COR-L47 (cell line): ENCODE measurements at regions not wholly inside any gene's neighbourhood (a gene's known extent, or its start where the extent isn't known, plus 50 kb on each side); places are given as distances from the start of the nearest gene placed in this dataset.

Experiments
- DNase-seq: peaks from one replicate; lab custom pipeline; 2025; lab: John Stamatoyannopoulos, UW

DNA sequence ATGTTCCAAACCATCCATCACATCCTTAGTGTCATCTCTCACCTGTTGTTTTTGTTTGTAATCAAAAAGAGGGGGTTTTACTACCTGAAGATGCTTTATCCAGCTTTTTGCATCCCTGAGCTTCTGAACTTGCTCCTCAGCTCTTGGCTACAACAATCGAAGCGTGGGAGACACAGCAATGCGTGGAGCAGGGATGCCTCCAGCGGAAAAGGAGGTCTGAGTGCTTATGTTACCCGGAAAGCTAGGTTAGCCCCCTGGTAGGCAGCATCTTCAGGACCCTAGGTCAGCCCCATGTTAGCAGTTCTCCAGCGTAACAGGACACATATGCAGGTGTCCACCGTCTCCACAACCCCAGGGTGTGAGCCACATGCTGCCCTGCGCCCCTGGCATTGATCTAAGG is 141.5 kb downstream of the RRAGC start:
- no peak for DNase-seq

DNA sequence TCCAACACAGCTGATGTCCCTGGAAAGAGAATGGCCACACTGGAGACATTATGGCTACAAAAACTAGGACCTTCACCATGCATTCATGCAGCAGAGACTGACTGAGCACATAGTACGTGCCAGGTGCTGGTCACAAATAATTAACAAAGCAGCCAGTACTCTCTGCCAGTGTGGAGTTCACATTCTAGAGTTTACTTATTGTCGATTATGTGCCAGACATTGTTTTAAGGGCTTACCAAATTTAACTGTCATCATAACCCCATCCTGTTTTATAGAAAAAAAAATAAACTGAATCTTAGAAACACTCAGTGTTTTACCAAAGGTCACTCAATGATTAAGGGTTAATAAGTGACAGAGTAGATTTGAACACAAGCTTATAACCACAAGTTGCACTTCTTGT is 143.3 kb downstream of the RRAGC start:
- no peak for DNase-seq

DNA sequence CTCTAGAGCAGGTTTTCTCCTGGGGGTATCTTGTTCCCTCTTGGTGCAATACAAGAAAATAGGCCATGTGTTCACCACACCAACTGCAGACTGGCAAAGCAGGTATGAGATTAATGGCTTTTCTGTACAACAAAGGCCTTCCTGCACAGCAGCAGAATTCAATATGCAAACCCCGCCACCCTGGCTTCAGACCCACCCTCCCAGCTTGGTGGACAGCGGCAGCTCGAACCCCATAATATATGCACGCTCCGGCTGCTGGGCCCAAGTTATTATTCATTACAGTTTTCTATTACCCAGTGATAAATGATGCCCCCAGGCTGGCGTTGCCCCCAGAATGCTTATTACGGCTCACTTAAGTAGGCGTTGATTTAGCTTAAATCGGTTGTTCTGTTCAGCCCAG is 144.2 kb downstream of the RRAGC start:
- DNase-seq = no peak

DNA sequence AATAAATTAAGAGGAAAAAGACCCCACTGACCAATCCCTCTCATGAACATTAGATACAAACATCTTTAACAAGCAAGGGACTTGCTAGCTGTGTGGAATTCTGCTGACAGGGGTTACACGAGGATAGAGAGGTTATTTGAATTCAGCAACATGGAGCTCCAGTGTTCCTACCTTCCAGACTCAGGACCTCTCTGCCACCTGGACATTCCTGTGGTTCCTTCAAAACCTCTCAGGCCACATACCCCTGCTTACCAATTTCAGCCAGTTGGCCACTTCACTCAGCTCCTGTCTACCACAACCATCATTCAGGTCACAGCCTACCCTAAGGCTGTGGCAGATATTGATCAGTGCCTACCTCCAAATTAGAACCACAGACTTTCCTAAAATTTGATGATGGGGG is 147.5 kb downstream of the RRAGC start:
- no peak for DNase-seq

DNA sequence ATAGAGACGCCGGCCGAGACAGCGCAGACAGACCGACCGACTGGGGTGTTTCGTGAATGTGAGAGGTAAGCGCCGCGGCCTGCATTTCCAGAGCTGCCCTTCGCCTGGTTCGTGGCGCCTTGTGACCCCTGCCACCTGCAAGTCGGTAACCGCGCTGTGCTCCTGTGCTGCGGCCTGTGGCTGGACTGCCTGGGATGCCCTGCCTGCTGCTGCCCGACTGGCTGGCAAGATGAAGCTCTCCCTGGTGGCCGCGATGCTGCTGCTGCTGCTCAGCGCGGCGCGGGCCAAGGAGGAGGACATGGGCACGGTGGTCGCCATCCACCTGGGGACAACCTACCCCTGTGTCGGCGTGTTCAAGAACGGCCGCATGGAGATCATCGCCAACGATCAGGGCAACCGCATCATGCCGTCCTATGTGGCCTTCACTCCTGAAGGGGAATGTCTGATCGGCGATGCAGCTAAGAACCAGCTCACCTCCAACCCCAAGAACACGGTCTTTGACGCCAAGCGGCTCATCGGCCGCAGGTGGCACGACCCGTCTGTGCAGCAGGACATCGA is 150.8 kb downstream of the RRAGC start:
- no peak for DNase-seq

DNA sequence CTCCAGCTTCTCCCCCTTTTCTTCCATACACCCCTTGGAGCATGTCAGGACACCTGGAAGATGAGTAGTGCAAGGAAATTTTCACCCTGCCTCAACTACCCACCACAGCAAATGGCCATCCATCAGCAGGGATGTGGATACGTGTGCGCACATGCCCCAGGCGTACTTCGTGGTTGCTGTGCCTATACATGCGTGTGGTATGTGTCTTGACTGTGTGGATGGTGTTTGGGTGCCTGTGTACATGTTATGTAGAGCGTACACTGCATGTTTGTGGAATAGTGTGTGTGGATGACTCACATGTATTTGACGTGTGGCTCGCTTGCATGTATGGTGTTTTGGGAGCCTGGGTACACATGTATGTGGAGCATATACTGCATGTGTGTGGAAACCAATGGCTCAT is 158.5 kb downstream of the RRAGC start:
- no peak for DNase-seq

DNA sequence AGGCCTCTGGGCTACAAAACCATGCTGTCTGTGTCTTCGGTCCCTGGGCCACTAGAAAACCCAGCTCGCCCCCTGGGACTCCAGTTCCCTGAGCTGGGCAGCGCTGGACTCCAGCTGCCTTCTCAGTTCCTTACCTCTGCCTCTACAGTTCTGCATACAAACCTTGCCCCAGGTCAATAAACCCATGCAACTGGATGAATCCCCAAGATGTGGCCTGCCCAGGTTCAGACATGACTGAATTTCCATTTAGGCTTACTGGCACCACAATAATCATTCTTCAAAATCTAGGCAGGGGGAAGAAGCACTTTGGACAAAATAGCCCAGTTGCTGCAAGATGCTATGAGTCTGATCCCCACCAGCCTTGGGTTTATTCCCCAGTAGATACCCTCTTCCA is 159.5 kb downstream of the RRAGC start:
- no peak for DNase-seq

DNA sequence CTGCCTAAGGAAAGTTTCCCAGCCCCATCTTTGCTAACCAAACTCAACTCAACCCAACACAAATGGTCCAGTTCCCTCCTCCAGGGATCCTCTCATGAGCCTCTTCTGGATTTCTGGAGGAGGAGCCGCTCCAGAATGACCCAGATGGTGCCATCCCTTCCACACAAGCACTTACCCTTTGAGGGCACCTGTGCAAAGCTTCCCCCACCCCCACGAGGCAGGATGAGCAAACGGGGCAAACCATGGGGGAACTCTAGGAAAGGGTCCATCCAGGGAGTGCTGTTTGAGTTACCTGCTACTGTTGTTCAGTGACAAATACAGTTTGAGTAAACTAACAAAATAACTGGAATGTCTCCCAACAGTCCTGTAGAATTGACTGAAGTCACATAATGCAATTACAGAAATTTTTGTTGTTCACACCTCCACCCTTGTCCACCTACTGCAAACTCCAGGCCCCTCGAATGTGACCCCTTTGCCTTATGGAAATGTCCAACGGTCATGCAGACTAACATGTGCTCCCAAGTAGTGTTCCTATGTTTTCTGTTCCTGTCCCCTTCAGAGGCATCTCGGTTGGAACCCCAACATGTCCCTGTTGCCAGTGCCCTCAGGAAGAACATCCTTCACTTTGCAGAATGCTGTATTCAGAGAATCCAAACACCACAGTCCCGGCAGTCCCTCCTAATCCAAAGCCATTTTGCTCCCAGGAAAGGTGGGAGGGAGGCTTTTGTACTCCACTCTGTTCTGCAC is 160.1 kb downstream of the RRAGC start:
- DNase-seq = no peak

DNA sequence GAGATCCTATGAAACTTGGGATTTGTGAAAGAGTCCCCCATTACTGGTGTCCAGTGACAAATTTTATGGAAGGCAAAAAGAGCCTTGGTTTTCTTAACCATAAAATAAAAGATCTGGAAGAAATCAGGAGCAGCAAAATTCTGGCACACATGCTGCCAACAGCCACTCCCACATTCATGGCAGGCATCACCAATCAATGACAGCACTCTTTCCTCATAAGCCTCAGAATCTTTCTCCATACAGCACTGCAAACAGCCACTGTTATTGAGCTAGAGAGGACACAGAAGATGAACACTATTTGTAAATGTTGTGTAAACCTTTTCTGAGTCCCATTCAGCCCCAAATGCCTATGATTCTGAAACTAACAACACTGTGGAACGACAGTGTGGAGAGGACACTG is 162.2 kb downstream of the RRAGC start:
- DNase-seq = no peak

DNA sequence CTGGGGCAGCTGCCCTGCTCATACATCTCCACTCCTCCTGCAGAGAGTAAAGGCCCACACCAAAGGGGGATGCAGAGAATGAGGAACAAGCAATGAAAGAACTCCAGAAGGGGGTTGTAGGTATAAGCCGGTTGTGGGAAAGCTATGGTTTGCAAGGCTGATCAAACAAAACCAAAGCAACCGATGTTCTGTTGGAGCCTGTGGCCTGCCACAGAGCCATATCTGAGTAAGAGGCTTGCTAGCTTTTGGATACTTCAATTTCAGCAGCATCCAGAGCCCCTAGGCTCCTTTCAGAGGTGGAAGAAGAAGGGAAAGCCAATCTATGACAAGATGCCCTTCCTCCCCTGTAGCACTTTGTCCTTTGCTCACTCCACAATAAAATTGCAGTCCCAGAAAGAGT is 163.2 kb downstream of the RRAGC start:
- no peak for DNase-seq

DNA sequence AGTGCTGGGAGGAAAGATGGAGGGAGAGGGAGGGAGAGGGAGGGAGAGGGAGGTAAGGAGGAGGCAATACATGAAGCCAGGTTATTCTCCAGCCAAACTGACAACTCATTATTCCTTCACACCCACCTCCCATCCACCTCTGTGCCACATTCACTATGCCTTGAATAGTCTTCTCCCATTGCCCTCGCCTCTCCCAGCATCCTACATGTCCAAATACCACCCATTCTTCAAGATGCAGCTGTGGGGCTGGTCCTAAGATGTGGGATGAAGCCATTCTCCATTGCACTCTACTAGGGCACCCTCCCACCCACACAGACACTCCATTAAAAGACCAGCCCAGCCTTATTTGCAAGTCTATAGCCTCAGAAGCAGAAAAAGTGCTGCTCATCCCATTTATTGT is 165.8 kb downstream of the RRAGC start:
- no peak for DNase-seq

DNA sequence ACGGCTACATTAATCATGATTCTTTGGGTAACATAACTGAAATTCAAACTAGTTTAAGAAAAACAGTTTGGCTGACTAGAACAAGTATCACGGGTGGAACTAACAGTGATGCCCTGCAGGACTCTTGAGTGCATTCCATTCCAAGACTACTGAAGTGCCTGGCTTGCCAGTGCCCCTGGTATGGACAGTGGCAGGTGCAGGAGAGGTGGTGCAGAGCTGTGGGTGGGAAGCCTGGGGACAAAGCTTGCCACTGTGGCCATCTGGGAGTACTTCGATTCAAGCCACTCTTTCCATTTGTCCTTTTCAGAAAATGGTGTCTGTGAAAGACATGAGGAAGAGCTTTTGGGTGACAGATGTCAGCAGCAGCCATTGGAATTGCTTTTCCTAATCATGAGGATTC is 166.5 kb downstream of the RRAGC start:
- no peak for DNase-seq

DNA sequence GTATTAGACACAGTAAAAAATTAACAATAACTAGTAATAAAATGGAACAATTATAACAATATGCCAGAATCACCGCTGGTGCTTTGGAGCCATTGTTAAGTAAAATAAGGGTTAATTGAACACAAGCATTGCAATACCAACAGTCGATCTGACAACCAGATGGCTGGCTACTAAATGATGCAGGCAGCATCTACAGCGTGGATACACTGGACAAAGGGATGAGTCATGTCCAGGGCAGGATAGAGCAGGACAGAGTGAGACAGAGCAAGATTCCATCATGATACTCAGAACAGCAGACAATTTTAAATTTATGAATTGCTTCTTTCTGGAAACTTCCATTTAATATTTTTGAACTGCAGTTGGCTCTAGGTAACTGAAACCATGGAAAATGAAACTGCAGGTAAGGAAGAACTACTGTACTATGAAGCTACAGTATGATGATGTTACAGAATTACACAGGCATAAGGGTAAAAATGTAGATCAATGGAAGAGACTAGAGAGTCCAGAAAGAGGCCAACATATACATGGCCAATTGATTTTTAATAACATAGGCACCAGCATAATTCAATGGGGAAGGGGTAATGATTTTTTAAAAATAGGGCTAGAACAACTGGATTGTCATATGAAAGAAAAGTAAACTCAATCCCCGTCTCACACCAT is 168.7 kb downstream of the RRAGC start:
- no peak for DNase-seq

DNA sequence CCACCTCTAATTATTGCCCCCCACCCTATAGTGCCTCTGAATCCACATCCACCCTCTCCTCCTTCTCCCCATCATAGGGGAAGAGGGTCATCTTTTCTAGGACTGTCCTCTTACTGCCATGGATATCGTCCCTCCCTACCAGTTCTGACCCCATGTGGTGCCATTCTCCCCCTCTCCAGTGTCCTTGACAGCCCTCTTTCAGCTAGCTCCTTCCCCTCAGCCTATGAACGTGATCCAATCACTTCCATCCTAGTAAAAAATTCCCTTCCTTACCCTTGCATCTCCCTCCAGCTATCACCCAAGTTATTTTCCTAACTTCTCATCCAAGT is 172.7 kb downstream of the RRAGC start:
- DNase-seq = no peak

DNA sequence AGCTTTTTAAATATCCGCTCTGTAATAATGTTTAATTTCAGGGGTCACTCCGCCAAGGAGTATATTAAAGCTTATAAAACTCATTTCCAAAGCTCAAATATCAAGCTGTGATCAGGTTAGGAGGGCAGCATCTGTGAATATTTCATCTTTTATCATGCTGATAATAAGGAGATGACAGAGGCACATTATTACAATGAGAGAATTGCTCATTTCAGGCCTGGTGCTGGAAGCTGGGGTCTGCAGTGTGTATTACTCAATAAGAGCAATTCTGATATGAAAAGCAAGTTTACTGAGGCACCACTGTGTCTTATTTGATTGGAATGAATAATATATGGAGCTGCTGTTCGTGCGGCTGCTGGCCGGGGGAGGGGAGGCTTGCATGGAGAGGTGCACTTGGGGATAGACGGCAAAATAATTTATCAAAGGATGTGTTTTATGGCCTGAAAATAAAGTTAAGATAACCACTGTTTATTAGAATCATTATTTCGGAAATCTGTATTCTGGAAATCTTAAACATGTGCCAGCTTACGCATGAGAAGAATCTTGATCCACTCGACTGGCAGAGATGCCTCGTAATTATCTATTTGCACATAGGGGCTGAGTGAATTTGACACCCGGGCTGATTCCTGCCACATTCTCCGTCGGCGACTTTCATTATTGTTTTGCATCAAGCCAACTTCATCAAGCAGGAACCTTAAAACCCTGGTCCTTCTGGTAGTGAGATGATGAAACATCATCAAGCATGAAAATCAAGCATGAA is 173.2 kb downstream of the RRAGC start:
- no peak for DNase-seq

DNA sequence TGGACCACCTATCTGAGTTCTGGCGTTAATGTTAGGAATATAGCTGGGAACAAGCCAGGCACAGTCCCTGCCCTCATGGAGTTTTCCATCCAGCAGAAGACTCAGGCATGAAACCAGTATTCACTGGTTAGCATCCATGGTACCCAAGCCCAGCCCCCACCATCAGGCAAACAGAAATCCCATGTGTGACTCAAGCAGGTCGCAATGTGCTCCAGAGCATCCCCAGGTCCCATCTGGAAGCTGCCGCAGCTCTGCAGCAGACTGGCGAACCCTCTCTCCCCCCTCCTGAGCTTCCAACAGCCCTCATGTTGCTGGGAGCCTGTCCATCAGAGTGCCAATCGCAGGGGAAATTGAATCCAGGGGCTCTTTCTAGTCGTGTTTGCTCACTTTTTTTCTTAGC is 174.2 kb downstream of the RRAGC start:
- no peak for DNase-seq

DNA sequence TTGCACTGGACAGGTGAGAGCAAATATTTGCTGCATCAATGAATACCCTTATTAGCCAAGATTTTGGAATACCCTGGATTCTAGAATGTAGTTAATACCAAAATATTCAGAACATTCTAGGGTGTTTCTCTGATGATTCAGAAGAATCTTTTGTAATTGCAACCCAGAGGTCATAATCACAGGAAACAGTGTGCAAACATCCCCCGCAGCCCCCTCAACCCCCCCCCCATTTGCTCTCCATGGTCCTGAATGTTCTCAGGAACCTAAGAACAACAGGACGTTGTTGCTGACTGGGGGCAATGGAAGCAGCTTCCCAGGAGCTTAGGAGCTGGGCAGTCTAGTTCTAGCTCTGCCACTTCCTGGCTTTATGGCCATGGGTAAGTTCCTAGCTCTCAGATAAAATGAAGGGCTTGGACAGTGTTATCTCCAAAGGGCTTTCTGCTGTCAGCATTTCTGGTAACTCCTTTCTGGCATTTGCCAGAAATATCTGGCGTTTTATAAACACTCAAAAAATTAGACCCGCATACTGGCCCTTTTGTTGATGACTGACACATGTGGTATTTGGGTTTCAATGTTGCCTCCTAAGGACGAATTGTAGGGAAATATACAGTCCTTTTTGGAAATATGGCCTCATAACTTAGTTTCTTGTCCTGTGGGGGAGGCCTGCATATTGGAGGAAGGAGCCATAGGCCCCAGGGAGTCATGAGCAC is 178.6 kb downstream of the RRAGC start:
- DNase-seq = no peak

DNA sequence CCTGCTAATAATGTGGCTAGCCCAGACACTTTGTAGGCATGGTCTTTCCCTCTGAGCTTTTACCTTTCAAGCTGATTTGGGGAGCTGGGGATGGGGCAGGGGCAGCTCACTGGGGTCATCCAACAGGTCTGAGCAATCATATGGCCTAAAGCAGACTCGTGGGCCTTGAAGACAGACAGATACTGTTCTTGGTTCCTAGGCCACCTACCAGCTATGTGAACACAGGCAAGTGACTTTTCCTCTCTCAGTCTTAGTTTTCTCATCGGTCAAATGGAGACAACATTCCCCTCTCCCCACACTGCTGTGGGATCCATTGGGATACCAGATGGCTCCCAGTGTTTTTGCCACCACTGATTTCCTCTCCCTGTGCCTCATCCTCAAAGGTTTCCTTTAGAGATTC is 181.8 kb downstream of the RRAGC start:
- no peak for DNase-seq

DNA sequence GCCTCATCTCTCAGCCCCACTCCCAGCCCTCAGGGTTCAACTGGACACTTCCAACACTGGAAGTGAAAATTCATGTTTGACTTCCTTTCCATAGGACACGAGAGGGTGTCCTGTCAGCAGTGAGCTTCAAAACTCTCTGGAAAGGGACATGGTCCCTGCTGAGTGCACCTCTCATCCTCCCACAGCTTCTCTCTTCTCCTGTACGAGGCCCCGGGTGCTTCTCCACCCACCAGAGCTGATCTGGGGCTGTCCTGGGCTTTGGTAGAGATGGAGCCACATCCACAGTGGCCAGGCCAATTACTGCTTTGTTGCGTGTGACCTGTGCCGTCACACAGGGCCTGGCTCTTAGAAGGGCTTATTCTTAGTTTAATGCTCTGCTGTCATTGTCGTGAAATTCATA is 182.3 kb downstream of the RRAGC start:
- DNase-seq = no peak

DNA sequence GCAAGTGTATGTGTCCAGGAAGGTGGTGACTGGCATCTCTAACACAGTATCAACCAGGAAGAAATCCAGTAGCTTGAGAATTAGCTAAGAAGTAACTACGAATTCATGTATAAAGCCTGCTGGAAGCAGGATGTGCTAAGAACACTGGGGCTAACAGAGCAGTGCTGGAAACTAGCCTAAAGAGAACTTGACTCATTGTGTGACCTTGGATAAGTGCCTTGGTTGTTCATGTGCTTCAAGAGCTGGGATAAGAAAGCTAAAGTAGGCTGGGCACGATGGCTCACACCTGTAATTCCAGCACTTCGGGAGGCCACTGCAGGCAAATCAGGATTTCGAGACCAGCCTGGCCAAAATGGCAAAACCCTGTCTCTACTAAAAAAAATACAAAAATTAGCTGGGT is 186.9 kb downstream of the RRAGC start:
- DNase-seq = no peak

DNA sequence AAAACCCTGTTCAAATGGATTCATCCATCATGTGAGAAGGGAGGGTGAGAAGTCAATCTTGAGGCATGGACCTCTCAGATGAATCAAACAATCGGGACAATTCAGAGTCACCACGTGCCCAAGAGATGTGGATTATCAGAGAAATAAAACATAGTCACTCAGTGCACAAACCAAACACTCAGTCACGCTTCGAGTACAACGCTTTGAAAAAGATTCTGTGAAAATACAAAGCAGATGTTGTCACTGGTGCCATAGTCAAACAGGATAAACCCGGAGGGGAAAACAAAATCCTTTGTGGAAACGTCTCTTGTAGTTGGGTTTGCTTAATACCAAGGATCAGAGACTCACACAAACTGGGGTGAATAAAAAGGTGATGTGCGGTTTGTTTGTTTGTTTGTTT is 188.4 kb downstream of the RRAGC start:
- no peak for DNase-seq

DNA sequence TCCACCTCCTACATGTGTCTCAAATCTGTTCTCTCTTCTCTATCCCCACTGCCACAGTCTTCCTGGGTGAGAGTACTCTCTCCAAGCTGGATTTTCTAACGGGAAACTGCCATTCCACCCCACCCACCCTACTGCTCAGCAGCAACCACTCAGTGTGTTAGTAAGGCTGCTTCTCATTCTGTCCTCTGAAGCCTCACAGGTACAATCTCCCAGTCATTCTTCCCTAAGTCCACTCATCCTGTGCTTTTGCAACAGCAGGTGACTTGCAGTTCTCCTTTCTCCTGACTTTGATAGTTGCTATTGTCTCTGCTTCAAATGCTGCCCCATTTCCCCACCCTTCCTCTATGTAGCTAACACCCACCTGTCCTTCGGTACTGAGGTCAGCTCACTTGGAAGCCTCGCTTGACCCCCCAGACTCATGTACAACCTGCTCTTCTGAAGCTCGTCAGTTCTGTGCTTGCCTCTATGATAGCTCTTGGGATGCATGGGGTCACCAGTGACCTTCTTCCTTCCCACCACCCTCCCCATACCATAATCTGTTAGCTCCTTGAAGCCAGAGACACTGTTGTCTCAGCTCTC is 188.9 kb downstream of the RRAGC start:
- no peak for DNase-seq
